Mucosa of rectum (tissue), 2 donors: ENCODE measurements at regions not wholly inside any gene's neighbourhood (a gene's known extent, or its start where the extent isn't known, plus 50 kb on each side); places are given as distances from the start of the nearest gene placed in this dataset.
A peak's percentile ranks its signal among the peaks of the same experiment; 100 is the strongest.

ENCODE experiments used
- H3K27ac ChIP-seq, 2 donors: one replicate each; pipeline ENCODE4 v1.7.0; 2013; ENCODE audit warnings: inconsistent platforms in 2 of 2, low read depth in 2 of 2, low read length in 2 of 2
- H3K27me3 ChIP-seq, 2 donors: one replicate each; pipeline ENCODE4 v1.7.0; 2013; ENCODE audit warnings: low read length in 2 of 2; ENCODE audit not compliant: control insufficient read depth in 2 of 2, insufficient read depth in 2 of 2
- H3K36me3 ChIP-seq, 2 donors: one replicate each; pipeline ENCODE4 v1.7.0; 2013; ENCODE audit warnings: low read length in 2 of 2; ENCODE audit not compliant: control insufficient read depth in 2 of 2, insufficient read depth in 2 of 2
- H3K4me1 ChIP-seq, 2 donors: one replicate each; pipeline ENCODE4 v1.7.0; 2013; ENCODE audit warnings: low read length in 2 of 2, mild to moderate bottlenecking in 1 of 2; ENCODE audit not compliant: control insufficient read depth in 2 of 2, insufficient read depth in 2 of 2
- H3K4me3 ChIP-seq, 2 donors: one replicate each; pipeline ENCODE4 v1.7.0; 2013; ENCODE audit warnings: low read length in 2 of 2
- H3K9ac ChIP-seq, 2 donors: one replicate each; pipeline ENCODE4 v1.7.0; 2013; ENCODE audit warnings: low read length in 2 of 2, low read depth in 1 of 2, mild to moderate bottlenecking in 1 of 2
- H3K9me3 ChIP-seq, 2 donors: one replicate each; pipeline ENCODE4 v1.7.0; 2013; ENCODE audit warnings: low read length in 2 of 2; ENCODE audit not compliant: control insufficient read depth in 2 of 2
- donor health status: healthy.
- donor health status: Normal muscosa, but diverticular disease.

DNA sequence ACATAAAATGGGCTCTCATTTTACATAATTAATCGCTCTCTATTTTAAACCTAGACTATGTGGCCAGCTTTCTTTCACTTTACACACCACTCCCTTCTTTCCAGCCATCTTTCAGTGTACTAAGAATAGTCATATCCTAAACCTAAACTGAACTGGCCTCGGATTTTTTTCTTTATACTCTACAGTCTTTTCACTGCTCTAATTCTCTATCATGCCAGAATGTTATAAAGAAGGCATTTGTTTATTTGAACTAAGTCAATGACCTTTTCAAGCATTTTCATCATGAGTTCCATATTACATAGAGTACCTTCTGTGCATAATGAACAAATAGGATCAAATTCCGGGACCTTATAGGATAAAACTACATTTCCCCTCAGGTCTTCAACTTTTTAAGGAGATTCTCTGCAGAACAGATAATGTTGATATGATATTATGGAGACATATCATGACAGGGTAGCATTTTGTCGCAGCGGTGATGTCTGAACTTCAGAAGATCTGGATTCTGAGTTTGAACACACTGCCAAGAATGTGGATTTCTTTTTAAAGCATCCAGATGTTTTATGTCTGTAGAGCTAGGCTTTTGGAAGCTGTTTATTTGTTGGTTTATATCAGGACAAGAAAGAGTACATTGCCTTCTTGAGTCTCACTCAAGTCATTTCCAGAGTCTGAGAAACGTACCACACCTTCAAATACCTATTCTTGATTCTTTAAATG lies 1047.3 kb downstream of the MCTP2 start:
- Histone ChIP-seq H3K9ac (no peak overlapping the region), H3K27ac (peak overlapping the region; percentile 34 to 53), H3K27me3 (no peaks in the 10 kb centered on the region), H3K4me3 (no peak overlapping the region), H3K4me1 (no peaks in the 10 kb centered on the region), H3K9me3 (no peaks in the 10 kb centered on the region), H3K36me3 (no peaks in the 10 kb centered on the region)

DNA sequence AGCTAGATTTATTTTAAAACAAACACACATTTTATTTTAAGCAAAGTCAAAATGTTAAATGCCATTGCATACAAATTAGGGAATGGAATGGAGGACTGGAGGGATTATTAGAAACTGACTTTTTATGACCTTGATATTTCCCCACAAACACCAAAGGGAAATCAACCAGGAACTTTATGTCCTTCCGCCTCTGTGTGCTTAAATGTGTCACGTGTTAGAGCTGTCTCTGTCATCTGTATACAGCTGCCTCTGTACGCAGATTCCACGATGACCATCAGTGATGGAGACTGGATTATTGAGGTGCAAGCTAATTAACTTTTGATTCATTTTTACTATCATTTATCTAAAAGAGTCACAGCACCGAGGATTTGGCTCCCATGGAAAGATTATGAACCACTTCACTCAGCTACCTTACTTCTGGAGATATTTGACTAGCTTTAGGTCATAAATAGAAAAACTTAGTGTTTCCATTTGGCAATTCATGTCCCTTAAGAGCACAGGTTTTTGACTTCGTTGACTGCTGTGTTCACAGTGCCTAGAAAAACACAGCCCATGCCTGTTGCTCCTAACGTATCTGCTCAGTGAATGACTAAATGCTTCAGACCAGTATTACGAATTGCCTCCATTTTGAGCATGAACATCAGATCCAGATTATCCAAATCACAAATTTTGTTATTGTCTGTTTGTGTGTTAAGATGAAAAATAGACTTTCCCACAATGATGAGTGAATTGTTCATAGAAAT lies 1048.1 kb downstream of the MCTP2 start:
- no peaks in the 10 kb centered on the region for H3K27me3 ChIP-seq
- no peaks in the 10 kb centered on the region for H3K9me3 ChIP-seq
- no peak overlapping the region for H3K4me3 ChIP-seq
- H3K4me1 ChIP-seq, result no peaks in the 10 kb centered on the region
- H3K36me3 ChIP-seq, result no peaks in the 10 kb centered on the region
- peak overlapping the region; percentile 34 to 53 for H3K27ac ChIP-seq
- H3K9ac ChIP-seq, result no peak overlapping the region

DNA sequence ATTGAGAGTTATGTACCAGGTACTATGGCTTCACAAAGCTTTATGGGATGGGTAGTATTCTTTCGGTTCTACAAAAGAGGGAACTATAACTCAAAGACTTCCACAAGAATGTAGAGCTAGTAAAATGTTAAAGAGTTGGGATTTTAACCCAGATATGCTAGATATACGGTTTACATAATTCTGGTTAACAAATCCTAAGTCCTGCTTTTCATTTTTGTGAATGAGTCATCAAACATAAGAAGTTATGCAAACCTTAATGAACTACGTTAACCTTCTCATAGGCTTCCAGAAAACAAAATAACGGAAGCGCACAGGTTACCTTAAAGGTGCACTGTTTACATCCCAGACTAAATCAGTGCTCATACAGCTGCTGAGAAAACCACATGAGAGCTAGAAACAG lies 1049.3 kb downstream of the MCTP2 start:
- Histone ChIP-seq H3K9me3 (no peaks in the 10 kb centered on the region), H3K27ac (no peak overlapping the region), H3K36me3 (no peaks in the 10 kb centered on the region), H3K27me3 (no peaks in the 10 kb centered on the region), H3K4me3 (no peak overlapping the region), H3K9ac (no peak overlapping the region), H3K4me1 (peaks cover 0 to 2% of the 10 kb centered on the region in 2 donors)

DNA sequence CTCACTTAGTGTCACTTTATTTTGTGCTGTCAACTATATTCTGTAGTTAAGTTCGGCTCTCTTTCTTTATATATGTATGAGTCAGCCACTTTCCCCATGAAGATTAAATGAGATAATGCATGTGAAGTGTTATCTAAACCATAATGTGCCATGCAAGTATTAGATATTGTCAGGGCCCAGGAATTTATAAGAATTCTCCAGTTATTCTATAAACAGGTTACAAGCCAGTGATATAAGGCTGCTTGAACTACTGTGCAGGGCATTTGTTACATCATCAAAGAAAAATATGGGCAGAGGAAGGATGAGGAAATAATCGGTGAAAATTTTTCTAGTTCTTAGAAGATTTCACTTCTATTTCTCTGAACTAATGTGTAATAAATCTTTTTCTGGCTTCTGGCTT lies 1049.0 kb upstream of the NR2F2 start:
- no peaks in the 10 kb centered on the region for H3K27me3 ChIP-seq
- no peak overlapping the region for H3K27ac ChIP-seq

DNA sequence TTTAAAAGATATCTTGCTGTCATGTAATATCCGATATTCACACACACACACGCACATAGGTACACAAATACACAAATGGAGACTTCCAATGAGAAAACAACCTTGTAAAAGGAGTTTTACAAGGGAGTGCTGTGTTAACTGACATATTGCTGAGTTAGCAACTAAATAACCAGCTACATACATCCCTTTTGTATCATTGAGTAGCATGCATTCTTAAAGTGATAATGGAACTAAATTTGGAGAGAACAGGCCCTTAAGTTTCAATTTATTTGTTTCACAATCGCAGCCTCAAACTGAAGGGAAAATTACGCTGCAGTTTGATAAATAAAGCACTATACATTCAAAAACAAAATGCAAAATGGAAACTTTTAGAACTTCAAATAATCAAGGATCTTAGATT lies 1046.0 kb upstream of the NR2F2 start:
- Histone ChIP-seq H3K9me3 (no peaks in the 10 kb centered on the region), H3K4me1 (peaks cover 0 to 2% of the 10 kb centered on the region in 2 donors), H3K4me3 (no peak overlapping the region), H3K36me3 (no peaks in the 10 kb centered on the region), H3K9ac (no peak overlapping the region), H3K27ac (no peak overlapping the region), H3K27me3 (no peaks in the 10 kb centered on the region)

More for the DNA sequence above, 1049.0 kb upstream of the NR2F2 start:
- Histone ChIP-seq H3K4me3 (no peak overlapping the region), H3K9me3 (no peaks in the 10 kb centered on the region), H3K4me1 (peaks cover 0 to 2% of the 10 kb centered on the region in 2 donors), H3K36me3 (no peaks in the 10 kb centered on the region), H3K9ac (no peak overlapping the region)

DNA sequence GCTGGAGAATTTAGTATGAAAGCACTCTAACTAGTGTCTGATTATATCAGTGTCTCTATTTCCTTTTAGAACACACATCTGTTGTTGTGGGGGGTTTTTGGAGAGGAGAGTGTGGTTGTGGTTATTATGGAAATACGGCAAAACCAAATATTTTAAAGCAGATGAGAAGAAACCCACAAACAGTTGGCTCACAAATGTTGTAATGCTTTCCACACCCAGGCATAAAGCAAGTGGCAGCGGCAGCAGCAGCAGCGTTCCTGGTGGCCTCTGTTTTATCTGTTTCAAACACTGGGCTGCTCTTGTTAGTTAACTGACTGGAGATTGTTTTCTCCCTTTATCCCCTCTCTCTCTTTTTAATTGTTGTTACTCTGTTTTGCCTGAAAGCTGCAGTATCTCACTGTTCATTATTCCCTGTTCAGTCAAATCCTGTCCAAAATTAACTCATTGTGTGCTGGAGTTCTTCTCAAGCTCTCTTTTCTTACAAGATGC lies 1045.5 kb upstream of the NR2F2 start:
- no peaks in the 10 kb centered on the region for H3K27me3 ChIP-seq
- peaks cover 0 to 2% of the 10 kb centered on the region in 2 donors for H3K4me1 ChIP-seq
- H3K4me3 ChIP-seq, result no peak overlapping the region
- peak overlapping the region in 1 of 2 donors; percentile 28 for H3K27ac ChIP-seq
- no peaks in the 10 kb centered on the region for H3K36me3 ChIP-seq
- no peaks in the 10 kb centered on the region for H3K9me3 ChIP-seq
- H3K9ac ChIP-seq, result no peak overlapping the region

DNA sequence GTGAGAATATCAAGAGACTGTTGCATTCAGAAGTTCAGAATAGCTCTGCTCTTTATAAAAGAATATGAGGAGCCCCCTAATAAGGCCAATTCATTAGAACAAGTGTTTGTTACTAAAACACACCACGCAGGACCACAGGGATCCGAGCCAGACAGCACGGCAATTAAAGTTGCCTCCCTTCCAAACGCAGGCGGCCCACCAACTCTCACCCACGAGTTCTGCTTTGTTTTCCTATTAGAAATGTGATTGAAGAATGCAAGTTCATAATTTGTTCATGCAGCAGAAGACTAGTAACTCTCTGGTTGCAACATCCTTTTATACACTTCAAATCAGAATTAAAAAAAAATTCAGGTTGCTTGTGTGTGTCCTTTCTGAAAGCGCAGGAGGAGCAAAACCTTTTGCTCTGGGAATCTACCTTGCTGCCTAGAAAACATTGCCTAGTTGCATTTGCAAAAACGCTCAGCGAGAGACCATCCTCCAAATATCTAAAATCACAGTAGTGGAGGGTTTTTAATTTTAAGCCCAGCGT lies 1044.1 kb upstream of the NR2F2 start:
- Histone ChIP-seq H3K27me3 (no peaks in the 10 kb centered on the region), H3K4me1 (peaks cover 0 to 2% of the 10 kb centered on the region in 2 donors), H3K36me3 (no peaks in the 10 kb centered on the region), H3K9ac (no peak overlapping the region), H3K4me3 (no peak overlapping the region), H3K9me3 (no peaks in the 10 kb centered on the region), H3K27ac (no peak overlapping the region)

DNA sequence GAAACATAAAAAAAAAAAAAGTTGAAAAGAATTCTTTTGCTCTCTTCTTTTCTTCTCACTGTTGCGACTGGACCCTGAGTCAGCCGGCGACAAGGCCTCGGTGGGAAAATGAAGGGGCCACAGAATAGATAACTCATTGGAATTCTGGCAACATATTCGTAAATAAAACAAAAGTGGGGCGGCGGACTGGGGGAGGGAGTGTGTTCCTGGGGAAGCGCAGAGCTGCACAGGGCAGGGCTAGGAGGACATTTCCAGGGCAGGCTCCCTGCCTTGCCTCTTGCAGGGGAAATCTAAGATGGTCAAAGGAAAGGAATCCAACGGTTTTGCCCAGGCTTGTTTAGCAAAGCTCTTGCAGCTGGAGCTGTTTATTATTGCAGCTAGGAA lies 1042.8 kb upstream of the NR2F2 start:
- no peak overlapping the region for H3K9ac ChIP-seq

DNA sequence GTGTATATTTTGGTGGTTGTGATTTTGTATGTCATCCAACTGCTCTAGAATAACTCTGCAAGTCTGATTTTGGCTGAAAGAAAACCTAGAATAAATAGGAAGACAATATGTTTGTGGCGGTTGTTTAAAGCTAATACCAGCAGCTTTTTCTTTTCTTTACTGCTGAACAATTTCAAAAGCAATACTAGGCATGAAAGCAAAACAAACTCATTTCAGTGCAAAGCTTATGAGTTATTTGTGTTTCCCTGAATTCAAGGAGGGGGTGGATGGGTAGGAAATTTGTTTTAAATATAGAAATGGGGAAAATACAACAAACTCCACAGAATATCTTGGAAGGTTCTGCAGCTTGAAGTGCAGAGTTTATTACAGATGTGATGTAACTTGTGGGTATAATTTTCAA lies 1041.9 kb upstream of the NR2F2 start:
- Histone ChIP-seq H3K9ac (no peak overlapping the region), H3K36me3 (no peaks in the 10 kb centered on the region), H3K27ac (peak overlapping the region in 1 of 2 donors; percentile 45), H3K27me3 (no peaks in the 10 kb centered on the region), H3K4me3 (no peak overlapping the region), H3K4me1 (peaks cover 0 to 4% of the 10 kb centered on the region in 2 donors), H3K9me3 (no peaks in the 10 kb centered on the region)

More for the DNA sequence above, 1042.8 kb upstream of the NR2F2 start:
- no peaks in the 10 kb centered on the region for H3K9me3 ChIP-seq
- no peaks in the 10 kb centered on the region for H3K27me3 ChIP-seq
- H3K4me3 ChIP-seq, result no peak overlapping the region
- peaks cover 0 to 2% of the 10 kb centered on the region in 2 donors for H3K4me1 ChIP-seq
- H3K27ac ChIP-seq, result peak overlapping the region; percentile 18 to 45
- H3K36me3 ChIP-seq, result no peaks in the 10 kb centered on the region
